Testis (tissue), 2 donors: ENCODE measurements at regions not wholly inside any gene's neighbourhood (a gene's known extent, or its start where the extent isn't known, plus 50 kb on each side); places are given as distances from the start of the nearest gene placed in this dataset.

Experiments
- DNase-seq: peaks from one replicate; pipeline ENCODE4 v3.0.0-alpha.2; 2019
- H3K27ac ChIP-seq, 2 donors: fragments of 200-600 bp; sonication (generic); one replicate each; pipeline ENCODE4 v1.5.1; 2019
- H3K27me3 ChIP-seq: fragments of 200-600 bp; sonication (generic); one replicate; pipeline ENCODE4 v1.5.1; 2019
- H3K36me3 ChIP-seq: fragments of 200-600 bp; sonication (generic); one replicate; pipeline ENCODE4 v1.5.1; 2017; ENCODE audit warnings: low read depth; ENCODE audit errors: missing control alignments
- H3K4me1 ChIP-seq: fragments of 200-600 bp; sonication (generic); one replicate; pipeline ENCODE4 v1.5.1; 2019
- H3K4me3 ChIP-seq, 2 donors: fragments of 200-600 bp; sonication (generic); one replicate each; pipeline ENCODE4 v1.5.1; 2017 to 2019
- H3K9me3 ChIP-seq: fragments of 200-600 bp; sonication (generic); one replicate; pipeline ENCODE4 v1.5.1; 2017
- POLR2A ChIP-seq: fragments of 450-650 bp; IDR thresholded peaks from one replicate; pipeline ENCODE4 v1.6.1; 2017; ENCODE audit warnings: antibody characterized with exemption, mild to moderate bottlenecking, moderate library complexity
- WGBS, 2 donors: methylation state at CpG; one replicate each; pipeline ENCODE4 v1.1.5; 2018; 5-methylcytosine and 5-hydroxymethylcytosine counted together
- intact Hi-C: fragments of 100-400 bp; cut with DNase I; formaldehyde crosslinking; loops from one replicate; pipeline ENCODE4 v1.15.1; 2023; ENCODE audit warnings: low total_unique reads
- TF ChIP-seq, protein P1 (sequence below), 3 experiments: fragments of 450-650 bp in 2 of 3; fragments of 200-600 bp in 1 of 3; sonication (generic) in 1 of 3; IDR thresholded peaks; one replicate each; pipeline ENCODE4 v1.5.1; 2016 to 2019; ENCODE audit warnings: antibody characterized with exemption in 3 of 3, mild to moderate bottlenecking in 2 of 3, moderate library complexity in 1 of 3

DNA sequence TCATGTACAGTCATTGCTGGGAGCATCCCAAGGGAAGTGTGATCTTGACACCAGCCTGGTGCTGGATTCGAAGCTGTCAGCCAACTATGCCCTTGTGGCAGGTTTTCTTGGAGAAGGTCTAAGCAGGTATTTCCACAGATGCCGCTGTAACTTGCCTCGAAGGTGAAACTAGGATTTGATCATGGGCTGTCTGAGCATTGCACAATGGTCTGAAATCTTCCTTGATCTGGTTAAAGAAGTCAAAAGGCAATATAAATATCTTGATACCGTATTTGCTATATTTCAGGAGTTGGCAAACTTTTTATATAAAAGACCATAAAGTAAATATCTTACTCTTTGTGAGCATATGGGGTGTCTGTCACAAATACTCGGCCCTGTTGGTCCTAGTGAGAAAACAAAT, 206.8 kb downstream of the LYPLAL1 start:
- intact Hi-C loops, result no loop called here
- no peaks in the 10 kb centered on the region for H3K9me3 ChIP-seq
- H3K4me1 ChIP-seq, result no peaks in the 10 kb centered on the region
- no peak overlapping the region for H3K27ac ChIP-seq
- H3K4me3 ChIP-seq, result no peak overlapping the region
- DNase-seq, result no peak
- H3K27me3 ChIP-seq, result no peaks in the 10 kb centered on the region
- 82 to 83% methylated on average over 5 of the region's 5 CpGs for WGBS, 2 donors
- no peaks in the 10 kb centered on the region for H3K36me3 ChIP-seq
- no peak for TF ChIP-seq POLR2A
- TF ChIP-seq, protein P1, sequence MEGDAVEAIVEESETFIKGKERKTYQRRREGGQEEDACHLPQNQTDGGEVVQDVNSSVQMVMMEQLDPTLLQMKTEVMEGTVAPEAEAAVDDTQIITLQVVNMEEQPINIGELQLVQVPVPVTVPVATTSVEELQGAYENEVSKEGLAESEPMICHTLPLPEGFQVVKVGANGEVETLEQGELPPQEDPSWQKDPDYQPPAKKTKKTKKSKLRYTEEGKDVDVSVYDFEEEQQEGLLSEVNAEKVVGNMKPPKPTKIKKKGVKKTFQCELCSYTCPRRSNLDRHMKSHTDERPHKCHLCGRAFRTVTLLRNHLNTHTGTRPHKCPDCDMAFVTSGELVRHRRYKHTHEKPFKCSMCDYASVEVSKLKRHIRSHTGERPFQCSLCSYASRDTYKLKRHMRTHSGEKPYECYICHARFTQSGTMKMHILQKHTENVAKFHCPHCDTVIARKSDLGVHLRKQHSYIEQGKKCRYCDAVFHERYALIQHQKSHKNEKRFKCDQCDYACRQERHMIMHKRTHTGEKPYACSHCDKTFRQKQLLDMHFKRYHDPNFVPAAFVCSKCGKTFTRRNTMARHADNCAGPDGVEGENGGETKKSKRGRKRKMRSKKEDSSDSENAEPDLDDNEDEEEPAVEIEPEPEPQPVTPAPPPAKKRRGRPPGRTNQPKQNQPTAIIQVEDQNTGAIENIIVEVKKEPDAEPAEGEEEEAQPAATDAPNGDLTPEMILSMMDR (IDR thresholded peaks at IDR 0.05), result no peak

DNA sequence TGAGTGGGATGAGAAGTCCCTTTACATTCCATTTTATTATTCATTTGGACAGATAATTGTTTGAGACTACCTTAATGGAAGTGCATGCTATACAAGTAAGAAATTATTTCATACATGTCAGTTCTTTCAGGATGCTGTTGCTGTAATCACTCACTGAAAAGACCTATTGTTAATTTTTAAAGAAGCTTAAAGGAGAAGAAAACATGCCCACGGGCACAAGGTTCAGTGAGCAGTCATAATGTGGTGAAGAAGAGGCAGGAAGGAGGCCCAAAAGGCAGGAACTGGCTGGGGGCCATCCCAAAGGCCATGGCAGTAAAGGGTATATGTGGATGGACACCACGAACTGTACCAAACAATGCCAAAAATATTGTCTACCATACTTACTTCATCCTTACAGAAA, 206.0 kb downstream of the LYPLAL1 start:
- no peaks in the 10 kb centered on the region for H3K4me1 ChIP-seq
- H3K27ac ChIP-seq, result no peak overlapping the region
- H3K36me3 ChIP-seq, result no peaks in the 10 kb centered on the region
- H3K4me3 ChIP-seq, result no peak overlapping the region
- H3K9me3 ChIP-seq, result no peaks in the 10 kb centered on the region
- TF ChIP-seq POLR2A, result no peak
- TF ChIP-seq, protein P1 (IDR thresholded peaks at IDR 0.05), result no peak
- 80 to 89% methylated on average over 2 of the region's 2 CpGs for WGBS, 2 donors
- intact Hi-C loops, result no loop called here
- DNase-seq, result no peak
- no peaks in the 10 kb centered on the region for H3K27me3 ChIP-seq

- Histone ChIP-seq H3K4me1 (no peaks in the 10 kb centered on the region), H3K36me3 (no peaks in the 10 kb centered on the region), H3K27ac (no peak overlapping the region), H3K9me3 (no peaks in the 10 kb centered on the region), H3K4me3 (no peak overlapping the region), H3K27me3 (no peaks in the 10 kb centered on the region)
- intact Hi-C loops, result no loop called here
- TF ChIP-seq POLR2A, result no peak
- TF ChIP-seq, protein P1 (IDR thresholded peaks at IDR 0.05), result no peak
- DNase-seq, result no peak
- WGBS, 2 donors, result 71 to 80% methylated on average over 4 of the region's 4 CpGs
Observed at GRCh38 chr1:219374636-219375035, 201.0 kb downstream of the LYPLAL1 start.

GRCh38 chr1:219374046-219374566, 200.4 kb downstream of the LYPLAL1 start:
- H3K4me3 ChIP-seq, result no peak overlapping the region
- WGBS, 2 donors, result 54% methylated on average over 5 of the region's 5 CpGs
- no peak for DNase-seq
- no peak for TF ChIP-seq POLR2A
- TF ChIP-seq, protein P1 (IDR thresholded peaks at IDR 0.05), result no peak
- H3K36me3 ChIP-seq, result no peaks in the 10 kb centered on the region
- H3K27me3 ChIP-seq, result no peaks in the 10 kb centered on the region
- intact Hi-C loops, result no loop called here
- H3K27ac ChIP-seq, result no peak overlapping the region
- H3K9me3 ChIP-seq, result no peaks in the 10 kb centered on the region
- no peaks in the 10 kb centered on the region for H3K4me1 ChIP-seq

- H3K27ac ChIP-seq, result no peak overlapping the region
- intact Hi-C loops, result no loop called here
- TF ChIP-seq, protein P1 (IDR thresholded peaks at IDR 0.05), result no peak
- no peak for TF ChIP-seq POLR2A
- H3K36me3 ChIP-seq, result no peaks in the 10 kb centered on the region
- H3K9me3 ChIP-seq, result no peaks in the 10 kb centered on the region
- no peak for DNase-seq
- H3K4me1 ChIP-seq, result no peaks in the 10 kb centered on the region
- no peak overlapping the region for H3K4me3 ChIP-seq
- WGBS, 2 donors, result 89 to 97% methylated on average over 1 of the region's 1 CpG
- no peaks in the 10 kb centered on the region for H3K27me3 ChIP-seq
Observed at GRCh38 chr1:219373616-219373935, 199.9 kb downstream of the LYPLAL1 start.
